K562 (cell line): ENCODE measurements at regions not wholly inside any gene's neighbourhood (a gene's known extent, or its start where the extent isn't known, plus 50 kb on each side); places are given as distances from the start of the nearest gene placed in this dataset.

Experiments
- CREBBP ChIP-seq: IDR thresholded peaks from one replicate; pipeline ENCODE4 v1.6.1; 2012; ENCODE audit warnings: low read depth, mild to moderate bottlenecking, control low read depth, inconsistent platforms, low read length
- HCFC1 ChIP-seq: IDR thresholded peaks from 2 replicates; pipeline ENCODE4 v1.6.1; 2012; ENCODE audit warnings: low read depth, low read length, improper control_type of control experiment
- NFXL1 ChIP-seq: fragments of 450-650 bp; formaldehyde crosslinking; IDR thresholded peaks from 2 replicates; pipeline ENCODE4 v1.4.0; 2021; ENCODE audit warnings: mild to moderate bottlenecking
- PHF8 ChIP-seq: fragments of 200-600 bp; sonication (generic); IDR thresholded peaks from 2 replicates; pipeline ENCODE4 v1.6.1; 2012; ENCODE audit warnings: mixed run types, mild to moderate bottlenecking, inconsistent platforms, low read length, moderate library complexity, borderline replicate concordance
- RBM39 ChIP-seq: fragments of 200-400 bp; formaldehyde crosslinking; optimal IDR thresholded peaks from 2 replicates; pipeline ENCODE3; 2018; ENCODE audit warnings: low read depth, low read length
- SIX5 ChIP-seq, 2 experiments: IDR thresholded peaks; 2 replicates each; pipeline ENCODE4 v1.6.1; 2011; ENCODE audit warnings: low read length in 2 of 2, borderline replicate concordance in 1 of 2, low read depth in 1 of 2, mild to moderate bottlenecking in 1 of 2, moderate library complexity in 1 of 2; ENCODE audit not compliant: insufficient read depth in 1 of 2
- TCF7 ChIP-seq: sonication (generic); IDR thresholded peaks from 2 replicates; pipeline ENCODE4 v1.6.1; 2016; ENCODE audit warnings: antibody characterized with exemption, borderline replicate concordance
- ZNF318 ChIP-seq, 2 experiments: fragments of 450-650 bp; IDR thresholded peaks; 2 replicates each; pipeline ENCODE4 v1.6.1; 2016; ENCODE audit warnings: mild to moderate bottlenecking in 2 of 2, borderline replicate concordance in 1 of 2, low read depth in 1 of 2, moderate library complexity in 1 of 2

GRCh38 chr10:131511391-131511790 lies 199.9 kb upstream of the TCERG1L start (continued):
- no peak for TF ChIP-seq ZNF318 (IDR thresholded peaks at IDR 0.05; ENCODE audit: borderline replicate concordance in 1 of 2, low read depth in 1 of 2)
- no peak for TF ChIP-seq HCFC1
- no peak for TF ChIP-seq CREBBP
- no peak for TF ChIP-seq PHF8
- no peak for TF ChIP-seq RBM39
- TF ChIP-seq NFXL1 (CRISPR knock-in tag) = no peak
- no peak for TF ChIP-seq SIX5 (IDR thresholded peaks at IDR 0.05; ENCODE audit: borderline replicate concordance in 1 of 2, insufficient read depth in 1 of 2, low read depth in 1 of 2, low read length in 2 of 2)
- no peak for TF ChIP-seq TCF7
